ENCODE measurements at regions not wholly inside any gene's neighbourhood (a gene's known extent, or its start where the extent isn't known, plus 50 kb on each side); places are given as distances from the start of the nearest gene placed in this dataset.

- TF ChIP-seq CTCF (IDR thresholded peaks at IDR 0.05 in 4 of 5, conservative IDR thresholded peaks at IDR 0.05 in 1 of 5), result no peak
- no peak for TF ChIP-seq POLR2A (IDR thresholded peaks at IDR 0.05)
Observed at GRCh38 chr1:101131239-101131843, 105.5 kb upstream of the S1PR1 start.
